ENCODE measurements at regions not wholly inside any gene's neighbourhood (a gene's known extent, or its start where the extent isn't known, plus 50 kb on each side); places are given as distances from the start of the nearest gene placed in this dataset.

GRCh38 chr4:156413239-156414135, 459.8 kb upstream of the CTSO start:
- intact Hi-C loops (cut with DNase I): no loop called here
- no peak for TF ChIP-seq CTCF (IDR thresholded peaks at IDR 0.05)
- H3K9me3 ChIP-seq: peaks cover 0 to 4% of the 10 kb centered on the region in 2 donors

GRCh38 chr4:156411531-156411930, 457.9 kb upstream of the CTSO start:
- H3K36me3 ChIP-seq: no peaks in the 10 kb centered on the region
- no peak overlapping the region for H3K4me3 ChIP-seq
- no peaks in the 10 kb centered on the region for H3K27me3 ChIP-seq
- intact Hi-C loops (cut with DNase I): no loop called here
- H3K9me3 ChIP-seq: peaks cover 0 to 10% of the 10 kb centered on the region in 2 donors
- no peak for TF ChIP-seq CTCF (IDR thresholded peaks at IDR 0.05)
- ATAC-seq (no peak), DNase-seq (no peak)
- no peaks in the 10 kb centered on the region for H3K4me1 ChIP-seq
- H3K27ac ChIP-seq: no peak overlapping the region

More at GRCh38 chr4:156413239-156414135, 459.8 kb upstream of the CTSO start:
- DNase-seq (peak in 2 of 4 donors; percentile 18 to 20), ATAC-seq (peak; percentile 17)
- Histone ChIP-seq H3K4me1 (no peaks in the 10 kb centered on the region), H3K27ac (no peak overlapping the region), H3K36me3 (no peaks in the 10 kb centered on the region), H3K27me3 (no peaks in the 10 kb centered on the region), H3K4me3 (no peak overlapping the region)

GRCh38 chr4:156408749-156409148, 455.1 kb upstream of the CTSO start:
- TF ChIP-seq CTCF (IDR thresholded peaks at IDR 0.05): no peak
- Histone ChIP-seq H3K27ac (no peak overlapping the region), H3K27me3 (no peaks in the 10 kb centered on the region), H3K4me3 (no peak overlapping the region), H3K9me3 (peaks cover 0 to 22% of the 10 kb centered on the region in 2 donors), H3K4me1 (no peaks in the 10 kb centered on the region), H3K36me3 (no peaks in the 10 kb centered on the region)
- no peak for DNase-seq
- ATAC-seq: no peak
- intact Hi-C loops (cut with DNase I): no loop called here

- intact Hi-C loops (cut with DNase I): no loop called here
- ATAC-seq (no peak), DNase-seq (no peak)
- H3K36me3 ChIP-seq: no peaks in the 10 kb centered on the region
- no peaks in the 10 kb centered on the region for H3K4me1 ChIP-seq
- no peak overlapping the region for H3K4me3 ChIP-seq
- no peak overlapping the region for H3K27ac ChIP-seq
- no peak for TF ChIP-seq CTCF (IDR thresholded peaks at IDR 0.05)
- no peaks in the 10 kb centered on the region for H3K27me3 ChIP-seq
- H3K9me3 ChIP-seq: peaks cover 0 to 19% of the 10 kb centered on the region in 2 donors
Measured at GRCh38 chr4:156401371-156401770, 447.7 kb upstream of the CTSO start.

- no peak overlapping the region for H3K27ac ChIP-seq
- DNase-seq (no peak), ATAC-seq (no peak)
- no peak for TF ChIP-seq CTCF (IDR thresholded peaks at IDR 0.05)
- H3K27me3 ChIP-seq: no peaks in the 10 kb centered on the region
- H3K4me1 ChIP-seq: no peaks in the 10 kb centered on the region
- H3K4me3 ChIP-seq: no peak overlapping the region
- intact Hi-C loops (cut with DNase I): no loop called here
- H3K36me3 ChIP-seq: no peaks in the 10 kb centered on the region
- H3K9me3 ChIP-seq: no peaks in the 10 kb centered on the region
Measured at GRCh38 chr4:156396534-156396933, 442.9 kb upstream of the CTSO start.

All from left lung (tissue), 4 donors.